ENCODE measurements at regions not wholly inside any gene's neighbourhood (a gene's known extent, or its start where the extent isn't known, plus 50 kb on each side); places are given as distances from the start of the nearest gene placed in this dataset.
"Not testable (repeated sequence)": the region's sequence is repeated elsewhere in the genome, so short reads cannot be mapped to it uniquely, and the experiment has no call there.

DNA sequence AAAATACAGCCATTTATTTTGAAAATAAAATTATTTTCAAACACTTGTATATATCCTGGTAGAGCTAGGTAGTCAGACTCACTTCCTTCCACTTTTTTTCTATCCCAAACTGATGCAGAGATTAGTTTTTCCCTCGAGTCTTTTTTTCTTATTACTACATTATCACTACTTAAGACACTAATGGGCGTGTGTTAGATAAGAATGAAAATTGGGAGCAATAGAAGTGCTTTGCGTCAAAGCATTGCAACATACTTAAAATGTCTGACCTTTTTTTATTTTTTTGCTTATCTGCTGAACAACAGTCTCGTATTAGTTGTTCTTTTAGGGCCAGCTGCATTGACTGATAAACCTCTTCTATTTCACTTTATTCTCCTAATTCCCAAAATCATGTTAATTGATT lies 1278.7 kb downstream of the CDH12 start:
- POLR2A ChIA-PET, result no interaction called here
- DNase-seq (ENCODE audit: low read depth, low spot score), result no peak
- no peak overlapping the region for H3K4me3 ChIP-seq (ENCODE audit: low read depth, low read length)
- CTCF ChIA-PET, result no interaction called here
- no peak for TF ChIP-seq CTCF (IDR thresholded peaks at IDR 0.05; ENCODE audit: insufficient read depth, low read length, missing control alignments)

GRCh38 chr5:21573416-21574314 lies 1279.5 kb downstream of the CDH12 start:
- CTCF ChIA-PET, result no interaction called here
- no peak for DNase-seq (ENCODE audit: low read depth, low spot score)
- H3K4me3 ChIP-seq (ENCODE audit: low read depth, low read length), result no peak overlapping the region
- POLR2A ChIA-PET, result no interaction called here
- no peak for TF ChIP-seq CTCF (IDR thresholded peaks at IDR 0.05; ENCODE audit: insufficient read depth, low read length, missing control alignments)

- DNase-seq (ENCODE audit: low read depth, low spot score); CTCF ChIA-PET; H3K4me3 ChIP-seq (ENCODE audit: low read depth, low read length); POLR2A ChIA-PET: not testable (repeated sequence)
Observed at GRCh38 chr5:21571196-21571595, 1281.9 kb downstream of the CDH12 start.

GRCh38 chr5:21559109-21559508 lies 1294.0 kb downstream of the CDH12 start:
- H3K4me3 ChIP-seq (ENCODE audit: low read depth, low read length); POLR2A ChIA-PET; CTCF ChIA-PET; DNase-seq (ENCODE audit: low read depth, low spot score): not testable (repeated sequence)

- POLR2A ChIA-PET; H3K4me3 ChIP-seq (ENCODE audit: low read depth, low read length); CTCF ChIA-PET; DNase-seq (ENCODE audit: low read depth, low spot score): not testable (repeated sequence)
Observed at GRCh38 chr5:21552263-21552662, 1300.9 kb downstream of the CDH12 start.

GRCh38 chr5:21550916-21551315 lies 1302.2 kb downstream of the CDH12 start:
- H3K4me3 ChIP-seq (ENCODE audit: low read depth, low read length); POLR2A ChIA-PET; DNase-seq (ENCODE audit: low read depth, low spot score); CTCF ChIA-PET: not testable (repeated sequence)

- POLR2A ChIA-PET; CTCF ChIA-PET; DNase-seq (ENCODE audit: low read depth, low spot score); H3K4me3 ChIP-seq (ENCODE audit: low read depth, low read length): not testable (repeated sequence)
Observed at GRCh38 chr5:21547656-21548055, 1305.5 kb downstream of the CDH12 start.

DNA sequence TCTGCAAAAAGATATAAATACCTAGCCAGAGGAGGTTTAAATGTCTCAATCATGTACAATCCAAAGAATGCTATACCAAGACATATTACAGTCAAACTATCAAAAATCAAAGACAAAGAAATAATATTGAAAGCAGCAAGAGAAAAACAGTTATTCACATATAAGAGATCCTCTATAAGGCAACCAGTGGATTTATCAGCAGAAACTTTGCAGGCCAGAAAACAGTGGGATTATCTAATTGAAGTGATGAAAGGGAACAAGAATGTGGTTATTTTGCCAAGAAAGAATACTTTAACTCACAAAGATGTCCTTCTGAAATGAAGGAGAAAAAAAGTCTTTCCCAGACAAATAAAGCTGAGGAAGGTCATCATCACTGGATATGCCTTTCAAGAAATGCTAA lies 1318.0 kb downstream of the CDH12 start:
- DNase-seq (ENCODE audit: low read depth, low spot score), result peak; percentile 19
- CTCF ChIA-PET; H3K4me3 ChIP-seq (ENCODE audit: low read depth, low read length); POLR2A ChIA-PET: not testable (repeated sequence)

DNA sequence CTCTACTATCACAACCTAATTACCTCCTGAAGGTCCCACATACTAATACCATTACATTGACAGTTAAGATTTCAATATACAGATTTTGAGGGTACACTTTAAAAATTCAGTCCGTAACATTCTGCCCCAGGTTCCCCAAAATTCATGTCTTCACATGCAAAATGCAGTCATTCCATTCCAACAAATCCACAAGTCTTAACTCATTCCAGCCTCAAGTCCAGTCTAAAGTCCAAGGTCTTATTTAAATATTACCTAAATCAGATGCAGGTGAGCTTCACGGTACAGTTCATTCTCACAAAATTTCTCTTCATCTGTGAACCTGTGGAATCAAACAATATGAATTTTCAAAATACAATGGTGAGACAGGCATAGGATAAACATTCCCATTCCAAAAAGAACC lies 1332.0 kb downstream of the CDH12 start:
- H3K4me3 ChIP-seq (ENCODE audit: low read depth, low read length); DNase-seq (ENCODE audit: low read depth, low spot score); POLR2A ChIA-PET; CTCF ChIA-PET: not testable (repeated sequence)

DNA sequence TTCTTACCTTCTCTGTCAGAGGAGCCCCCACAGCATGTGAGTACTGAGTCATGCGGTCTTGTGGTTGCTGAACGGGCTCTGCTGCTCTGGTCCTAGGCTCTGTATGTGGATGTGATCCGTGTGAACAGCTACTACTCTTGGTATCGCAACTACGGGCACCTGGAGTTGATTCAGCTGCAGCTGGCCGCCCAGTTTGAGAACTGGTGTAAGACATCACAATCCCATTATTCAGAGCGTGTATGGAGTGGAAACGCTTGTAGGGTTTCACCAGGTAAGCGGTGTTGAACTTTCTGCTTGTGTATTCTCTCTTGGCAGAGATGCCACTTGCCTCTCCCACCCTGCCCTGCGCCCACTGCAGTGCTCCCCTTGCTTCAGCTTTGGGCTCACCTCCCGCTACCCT lies 1356.2 kb downstream of the CDH12 start:
- H3K4me3 ChIP-seq (ENCODE audit: low read depth, low read length); DNase-seq (ENCODE audit: low read depth, low spot score); POLR2A ChIA-PET; CTCF ChIA-PET: not testable (repeated sequence)

- CTCF ChIA-PET; POLR2A ChIA-PET; H3K4me3 ChIP-seq (ENCODE audit: low read depth, low read length); DNase-seq (ENCODE audit: low read depth, low spot score): not testable (repeated sequence)
Observed at GRCh38 chr5:21496056-21496455, 1357.1 kb downstream of the CDH12 start.

GRCh38 chr5:21495235-21495634 lies 1357.9 kb downstream of the CDH12 start:
- H3K4me3 ChIP-seq (ENCODE audit: low read depth, low read length); DNase-seq (ENCODE audit: low read depth, low spot score); CTCF ChIA-PET; POLR2A ChIA-PET: not testable (repeated sequence)

GRCh38 chr5:21494033-21494432 lies 1359.1 kb downstream of the CDH12 start:
- POLR2A ChIA-PET; H3K4me3 ChIP-seq (ENCODE audit: low read depth, low read length); DNase-seq (ENCODE audit: low read depth, low spot score); CTCF ChIA-PET: not testable (repeated sequence)

DNA sequence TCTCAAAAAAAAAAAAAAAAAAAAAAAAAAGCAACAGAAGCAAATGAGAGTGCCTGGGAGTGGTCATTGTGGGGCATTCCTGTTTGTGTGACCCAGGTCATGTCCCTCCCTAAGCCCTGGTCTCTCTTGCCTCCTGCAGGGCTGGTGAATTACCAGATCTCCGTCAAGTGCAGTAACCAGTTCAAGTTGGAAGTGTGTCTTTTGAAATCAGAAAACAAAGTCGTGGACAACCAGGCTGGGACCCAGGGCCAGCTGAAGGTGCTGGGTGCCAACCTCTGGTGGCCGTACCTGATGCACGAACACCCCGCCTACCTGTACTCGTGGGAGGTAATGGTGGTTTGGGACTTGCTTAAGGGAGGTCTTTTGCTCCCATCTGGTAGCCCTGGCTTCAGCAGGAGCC lies 1362.0 kb downstream of the CDH12 start:
- DNase-seq (ENCODE audit: low read depth, low spot score); H3K4me3 ChIP-seq (ENCODE audit: low read depth, low read length); POLR2A ChIA-PET; CTCF ChIA-PET: not testable (repeated sequence)

DNA sequence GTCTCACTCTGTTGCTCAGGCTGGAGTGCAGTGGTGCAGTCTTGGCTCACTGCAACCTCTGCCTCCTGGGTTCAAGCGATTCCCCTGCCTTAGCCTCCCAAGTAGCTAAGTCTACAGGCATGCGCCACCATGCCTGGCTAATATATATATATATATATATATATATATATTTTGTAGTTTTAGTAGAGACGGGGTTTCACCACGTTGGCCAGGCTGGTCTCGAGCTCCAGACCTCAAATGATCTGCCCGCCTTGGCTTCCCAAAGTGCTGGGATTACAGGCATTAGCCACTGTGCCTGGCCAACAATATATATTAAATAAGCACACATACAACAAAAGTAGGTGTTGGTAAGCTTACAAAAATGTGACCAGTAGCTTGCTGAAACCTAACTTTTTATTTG lies 1364.3 kb downstream of the CDH12 start:
- CTCF ChIA-PET; H3K4me3 ChIP-seq (ENCODE audit: low read depth, low read length); DNase-seq (ENCODE audit: low read depth, low spot score); POLR2A ChIA-PET: not testable (repeated sequence)

All from AG04449 (cell line).